Inferior parietal cortex (tissue), 1 donor: ENCODE measurements at regions not wholly inside any gene's neighbourhood (a gene's known extent, or its start where the extent isn't known, plus 50 kb on each side); places are given as distances from the start of the nearest gene placed in this dataset.

Source experiments
- DNase-seq: peaks from one replicate; pipeline ENCODE4 v3.0.0-alpha.2; 2016; ENCODE audit errors: extremely low spot score

- DNase-seq: no peak
Measured at GRCh38 chr2:134169788-134170187, 84.1 kb upstream of the MGAT5 start.

GRCh38 chr2:134170294-134170693 lies 83.6 kb upstream of the MGAT5 start:
- no peak for DNase-seq

DNA sequence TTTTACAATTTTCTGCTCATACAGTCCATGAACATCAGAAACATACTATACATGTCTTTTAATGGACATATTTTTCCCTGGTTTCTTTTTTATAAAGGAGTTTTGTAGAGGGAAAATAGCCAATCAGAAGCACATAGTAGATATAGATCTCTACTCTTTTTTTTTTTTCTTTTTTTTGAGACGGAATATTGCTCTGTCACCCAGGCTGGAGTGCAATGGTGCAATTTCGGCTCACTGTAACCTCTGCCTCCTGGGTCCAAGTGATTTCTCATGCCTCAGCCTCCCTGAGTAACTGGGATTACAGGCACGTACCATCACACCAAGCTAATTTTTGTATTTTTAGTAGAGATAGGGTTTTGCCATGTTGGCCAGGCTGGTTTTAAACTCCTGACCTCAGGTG lies 83.2 kb upstream of the MGAT5 start:
- DNase-seq: no peak

GRCh38 chr2:134173338-134174016 lies 80.4 kb upstream of the MGAT5 start:
- no peak for DNase-seq

DNA sequence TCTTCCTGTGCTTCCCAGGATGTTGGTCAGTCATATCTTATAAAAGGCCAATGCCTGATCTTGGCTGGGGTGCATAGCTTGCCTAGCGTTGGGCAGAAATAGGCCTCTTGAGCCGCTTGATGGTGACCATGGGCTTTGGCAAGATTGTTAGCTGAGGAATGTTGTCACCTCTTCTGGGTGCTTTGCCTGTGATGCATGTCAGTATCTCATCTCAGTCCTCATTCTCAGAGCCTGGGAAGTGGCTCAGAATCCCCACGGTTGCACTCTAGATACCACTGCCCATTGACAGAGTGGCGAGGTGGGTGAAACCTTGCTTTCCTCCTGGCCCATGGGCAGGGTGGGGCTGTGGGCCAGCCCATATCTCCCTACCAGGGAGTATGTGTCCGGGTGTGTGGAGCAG lies 79.2 kb upstream of the MGAT5 start:
- no peak for DNase-seq

DNA sequence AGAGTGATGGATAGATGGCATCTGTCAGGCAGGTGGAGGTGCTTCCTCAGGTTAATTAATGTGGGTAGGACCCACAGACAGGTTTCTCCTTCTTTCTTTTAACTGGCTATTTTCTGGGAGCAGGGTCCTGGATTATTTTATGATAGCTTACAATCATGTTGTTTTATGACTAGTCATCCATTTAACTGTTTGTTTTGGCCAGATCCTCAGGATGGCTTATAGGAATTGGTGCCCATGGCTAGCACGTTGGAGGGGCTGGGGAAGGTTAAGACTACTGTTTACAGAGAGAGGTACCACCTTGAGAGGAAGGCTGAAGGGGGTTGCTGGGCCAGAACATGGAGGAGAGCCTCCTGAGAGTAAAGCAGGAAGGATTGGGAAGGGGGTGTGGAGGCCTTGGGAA lies 78.0 kb upstream of the MGAT5 start:
- DNase-seq: no peak

DNA sequence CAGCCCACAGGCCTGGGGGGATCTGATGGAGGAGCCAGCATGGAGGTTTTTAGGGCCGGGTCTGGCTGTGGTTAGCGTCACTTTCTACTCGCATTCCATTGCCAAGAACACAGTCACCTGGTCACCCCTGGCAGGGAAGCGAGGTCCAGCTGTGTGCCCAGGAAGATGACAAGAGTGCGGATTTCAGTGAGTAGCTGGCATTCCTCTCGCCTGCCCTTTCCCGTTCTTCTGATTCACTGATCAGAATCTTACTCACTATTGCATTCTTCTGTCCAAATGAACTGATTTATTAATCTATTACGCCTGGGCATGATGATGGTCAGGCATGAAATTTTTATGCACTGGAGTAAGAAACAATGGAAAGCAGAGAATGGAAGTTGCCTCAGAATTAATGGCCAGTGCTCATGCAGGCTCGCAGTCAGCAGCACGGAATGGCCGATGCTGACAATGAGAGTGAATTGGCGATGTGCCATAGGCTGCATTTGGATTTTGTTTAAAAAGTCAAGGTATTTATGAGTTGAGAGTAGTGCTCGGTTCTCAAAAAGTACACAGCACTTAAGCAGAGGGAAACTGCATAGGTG lies 76.4 kb upstream of the MGAT5 start:
- no peak for DNase-seq

- no peak for DNase-seq
Measured at GRCh38 chr2:134178138-134178877, 75.6 kb upstream of the MGAT5 start.

GRCh38 chr2:134181219-134181618 lies 72.7 kb upstream of the MGAT5 start:
- DNase-seq: no peak

- peak; percentile 59 for DNase-seq
Measured at GRCh38 chr2:134183679-134184078, 70.2 kb upstream of the MGAT5 start.

DNA sequence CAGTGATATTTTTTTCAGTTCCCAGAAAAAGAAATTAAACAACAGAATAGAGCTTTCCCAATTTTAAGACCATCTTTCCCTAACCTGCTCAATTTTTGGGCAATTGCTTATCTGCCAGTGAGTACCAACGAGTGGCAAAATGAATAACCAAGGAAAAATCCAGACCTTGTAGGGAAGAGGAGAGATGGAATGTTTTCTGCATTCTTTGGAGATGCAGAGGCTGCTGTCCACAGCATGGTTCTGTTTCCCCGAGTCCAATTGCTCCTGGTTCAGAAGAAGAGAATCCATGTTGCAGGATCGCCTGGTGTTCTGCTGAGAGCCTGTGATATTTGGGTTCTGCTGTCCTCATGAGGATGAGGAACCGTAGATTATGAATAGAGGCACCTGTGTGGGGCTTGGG lies 68.2 kb upstream of the MGAT5 start:
- DNase-seq: no peak

DNA sequence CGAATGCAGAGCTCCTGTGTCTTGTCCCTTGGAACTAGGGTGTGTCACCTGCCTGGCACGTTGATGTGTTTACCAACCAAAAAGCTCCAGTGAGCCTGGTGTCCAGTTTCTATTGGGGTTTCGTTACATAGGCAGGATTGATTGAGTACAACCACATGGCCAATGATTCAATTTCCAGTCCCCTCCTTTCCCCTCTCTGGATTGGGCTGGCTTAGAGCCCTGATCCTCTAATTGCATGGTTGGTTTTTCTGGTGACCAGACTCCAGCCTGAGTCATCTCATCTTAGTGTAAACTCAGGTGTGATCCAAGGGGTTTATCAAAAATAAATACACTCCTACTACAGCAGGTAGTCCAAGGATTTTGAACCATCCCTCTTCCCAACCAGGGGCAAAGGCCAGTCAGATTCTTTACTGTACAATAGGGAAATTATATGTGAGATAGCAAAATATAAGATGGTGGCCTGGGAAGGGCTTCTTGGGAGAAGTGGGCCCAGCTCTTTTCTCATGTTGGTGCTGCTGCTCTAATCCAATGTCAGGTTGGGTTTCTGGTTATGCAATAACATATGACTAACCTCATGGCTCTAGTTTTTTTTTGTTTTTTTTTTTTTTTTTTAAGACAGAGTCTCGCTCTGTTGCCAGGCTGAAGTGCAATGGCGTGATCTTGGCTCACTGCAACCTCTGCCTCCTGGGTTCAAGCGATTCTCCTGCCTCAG lies 64.7 kb upstream of the MGAT5 start:
- DNase-seq: no peak

DNA sequence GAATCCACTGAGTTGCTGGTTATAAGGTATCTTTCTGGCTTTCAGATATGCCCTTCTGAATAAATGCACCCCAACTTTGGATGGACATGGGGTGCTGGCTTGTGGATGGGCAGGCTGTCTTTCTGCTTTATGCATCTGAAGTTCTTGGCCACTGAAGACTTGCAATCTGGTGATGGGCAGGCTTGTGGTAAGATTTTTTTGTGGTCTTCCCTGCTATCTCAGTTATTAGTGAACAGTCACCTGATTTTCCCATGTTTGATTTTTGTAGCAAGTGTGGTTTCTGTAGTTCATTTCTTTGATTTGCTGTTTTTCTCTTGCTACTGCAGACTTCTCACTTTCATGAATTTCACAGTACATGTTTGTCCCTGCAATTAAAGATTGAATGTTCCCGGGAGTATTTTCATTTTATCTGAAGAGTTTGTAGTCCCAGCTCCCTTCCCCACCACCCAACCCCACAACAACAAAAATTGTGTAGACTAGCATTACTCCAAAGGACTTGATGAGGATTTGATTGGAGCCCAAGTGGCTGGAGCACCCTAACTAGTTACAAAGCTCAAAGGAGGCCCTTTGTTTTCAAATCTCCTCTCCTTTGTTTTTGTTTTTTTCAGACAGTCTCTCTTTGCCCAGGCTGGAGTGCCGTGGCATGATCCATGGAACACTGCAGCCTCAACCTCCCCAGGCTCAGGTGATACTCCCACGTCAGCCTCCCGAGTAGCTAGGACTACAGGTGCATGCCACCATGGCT lies 63.6 kb upstream of the MGAT5 start:
- DNase-seq: no peak

- DNase-seq: no peak
Measured at GRCh38 chr2:134190807-134191203, 63.1 kb upstream of the MGAT5 start.

GRCh38 chr2:134191835-134192234 lies 62.0 kb upstream of the MGAT5 start:
- no peak for DNase-seq

GRCh38 chr2:134193006-134193405 lies 60.9 kb upstream of the MGAT5 start:
- no peak for DNase-seq

GRCh38 chr2:134194519-134194918 lies 59.4 kb upstream of the MGAT5 start:
- DNase-seq: no peak

DNA sequence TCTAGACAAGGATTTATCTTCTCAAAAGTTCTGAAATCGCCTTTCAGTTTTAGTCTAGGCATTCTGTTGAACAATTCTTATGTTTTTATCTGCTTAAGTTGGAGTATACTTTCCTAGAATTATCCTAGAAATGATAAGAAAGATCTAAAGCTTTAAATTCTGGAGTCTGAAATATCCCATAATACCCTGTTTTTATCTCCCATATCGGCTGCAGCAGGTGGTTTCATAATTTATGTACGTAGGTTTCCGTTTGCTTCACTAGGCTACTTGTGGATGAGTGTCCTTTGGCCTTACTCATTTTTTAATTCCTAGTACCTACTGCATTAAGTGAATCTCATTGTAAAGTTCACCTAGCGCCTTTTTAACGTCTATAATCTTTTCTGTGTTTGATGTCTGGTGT lies 58.5 kb upstream of the MGAT5 start:
- no peak for DNase-seq

DNA sequence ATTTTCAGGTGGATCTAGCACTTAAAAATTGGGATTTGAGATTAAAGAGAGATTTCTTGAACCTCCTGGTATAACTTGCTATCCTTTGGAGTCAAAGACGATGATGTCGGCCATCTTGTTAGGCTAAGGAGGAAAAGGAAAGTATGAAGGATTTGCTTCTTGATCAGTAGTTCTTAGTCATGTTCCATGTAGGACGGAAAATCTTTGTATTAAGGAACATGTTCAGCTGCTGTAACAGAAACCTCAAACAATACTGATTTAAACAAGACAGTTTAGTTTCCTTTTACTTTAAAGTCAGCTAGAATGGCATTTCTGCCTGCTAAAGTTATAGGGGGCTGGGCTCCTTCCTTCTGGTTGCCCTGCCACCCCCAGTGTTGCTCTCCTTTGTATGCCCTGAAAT lies 56.4 kb upstream of the MGAT5 start:
- DNase-seq: no peak

DNA sequence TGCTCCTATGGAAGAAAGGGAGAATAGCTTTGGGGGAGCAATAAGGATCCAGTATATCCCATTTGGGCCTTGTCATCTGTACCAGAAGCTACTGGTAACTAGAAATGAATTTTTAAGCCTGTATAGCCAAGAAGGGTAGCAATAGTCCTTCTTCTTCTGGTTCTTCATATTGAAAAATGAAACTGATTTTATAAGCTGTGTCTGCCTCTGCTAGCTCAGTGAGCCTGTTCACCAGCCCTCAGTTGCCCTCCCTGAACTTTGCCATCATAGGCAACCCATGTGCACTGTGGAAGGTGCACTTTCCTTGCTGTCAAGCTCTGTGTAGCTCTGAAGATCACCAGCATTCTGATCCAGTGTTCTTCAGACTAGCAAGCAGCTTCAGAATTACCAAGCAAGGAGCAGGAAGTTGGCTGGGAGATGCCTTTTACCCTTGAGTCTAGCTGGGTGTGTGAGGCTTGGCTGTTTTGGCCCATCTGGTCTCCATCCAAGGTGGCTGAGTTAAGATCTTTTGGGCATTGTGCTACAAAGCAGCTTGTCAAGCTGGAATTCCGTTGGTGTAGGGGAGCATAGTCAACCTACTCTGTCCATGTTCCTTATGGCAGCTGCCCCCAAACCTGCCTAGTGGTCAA lies 55.8 kb upstream of the MGAT5 start:
- DNase-seq: no peak

DNA sequence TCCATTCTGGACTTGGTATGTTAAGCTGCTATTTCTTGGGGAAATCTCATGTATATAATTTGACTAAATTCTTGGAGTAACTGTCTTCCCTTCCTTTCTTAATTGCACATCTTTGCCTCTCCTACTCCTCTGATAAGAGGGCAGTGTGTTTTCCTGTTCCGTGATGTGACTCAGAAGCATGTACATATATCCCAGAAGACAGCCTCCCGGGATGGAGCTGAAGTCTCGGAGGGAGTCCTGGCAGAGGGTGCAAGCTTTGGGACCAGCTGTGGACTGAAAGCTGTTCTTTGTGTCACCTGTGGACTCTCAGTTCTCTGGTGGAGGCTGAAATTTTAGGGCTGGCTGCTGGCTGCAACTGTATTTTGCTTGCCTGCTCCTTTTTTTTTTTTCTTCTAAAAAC lies 54.7 kb upstream of the MGAT5 start:
- DNase-seq: no peak
